H9 (cell line): ENCODE measurements at regions not wholly inside any gene's neighbourhood (a gene's known extent, or its start where the extent isn't known, plus 50 kb on each side); places are given as distances from the start of the nearest gene placed in this dataset.

ENCODE experiments used
- DNase-seq: peaks from one replicate; pipeline ENCODE4 v3.0.0-alpha.2; 2017
- H2AFZ ChIP-seq: one replicate; pipeline ENCODE4 v1.6.1; 2013; ENCODE audit warnings: mild to moderate bottlenecking, low read length, control low read depth, moderate library complexity
- H2AK5ac ChIP-seq: 2 replicates; pipeline ENCODE4 v1.6.1; 2013; ENCODE audit warnings: low read length, control low read depth, mixed read lengths; ENCODE audit not compliant: insufficient read length
- H2BK120ac ChIP-seq: one replicate; pipeline ENCODE4 v1.6.1; 2013; ENCODE audit warnings: low read depth, mild to moderate bottlenecking, low read length, control low read depth, inconsistent platforms; ENCODE audit not compliant: poor library complexity, severe bottlenecking
- H2BK12ac ChIP-seq: 2 replicates; pipeline ENCODE4 v1.6.1; 2013; ENCODE audit warnings: low read length, control low read depth, mixed read lengths, low read depth; ENCODE audit not compliant: insufficient read length
- H2BK15ac ChIP-seq: 2 replicates; pipeline ENCODE4 v1.6.1; 2013; ENCODE audit warnings: low read depth, low read length, control low read depth
- H2BK20ac ChIP-seq: one replicate; pipeline ENCODE4 v1.6.1; 2013; ENCODE audit warnings: low read depth, mild to moderate bottlenecking, low read length, control low read depth, inconsistent platforms; ENCODE audit not compliant: poor library complexity, severe bottlenecking
- H2BK5ac ChIP-seq: 2 replicates; pipeline ENCODE4 v1.6.1; 2013; ENCODE audit warnings: low read length, control low read depth, mixed read lengths; ENCODE audit not compliant: insufficient read length
- H3K14ac ChIP-seq: 2 replicates; pipeline ENCODE4 v1.6.1; 2013; ENCODE audit warnings: low read length, control low read depth; ENCODE audit not compliant: insufficient read depth
- H3K18ac ChIP-seq: 2 replicates; pipeline ENCODE4 v1.6.1; 2013; ENCODE audit warnings: low read depth, mild to moderate bottlenecking, mixed read lengths, low read length, control low read depth; ENCODE audit not compliant: insufficient read length
- H3K23ac ChIP-seq: 2 replicates; pipeline ENCODE4 v1.6.1; 2013; ENCODE audit warnings: low read length, control low read depth, mixed read lengths, low read depth; ENCODE audit not compliant: insufficient read length
- H3K23me2 ChIP-seq: 2 replicates; pipeline ENCODE4 v1.6.1; 2013; ENCODE audit warnings: low read depth, mild to moderate bottlenecking, mixed read lengths, low read length, control low read depth; ENCODE audit not compliant: insufficient read length, poor library complexity, severe bottlenecking
- H3K27ac ChIP-seq: 2 replicates; pipeline ENCODE4 v1.5.1; 2013; ENCODE audit warnings: low read length, control low read depth, mixed read lengths, low read depth; ENCODE audit not compliant: insufficient read length
- H3K27me3 ChIP-seq: 2 replicates; pipeline ENCODE4 v1.6.1; 2013; ENCODE audit warnings: low read length, control low read depth, inconsistent platforms; ENCODE audit not compliant: insufficient read depth
- H3K4ac ChIP-seq: 2 replicates; pipeline ENCODE4 v1.6.1; 2013; ENCODE audit warnings: low read depth, mild to moderate bottlenecking, control low read depth, inconsistent platforms, low read length, moderate library complexity
- H3K4me1 ChIP-seq: 2 replicates; pipeline ENCODE4 v1.6.1; 2013; ENCODE audit warnings: low read length, control low read depth, inconsistent platforms; ENCODE audit not compliant: insufficient read depth
- H3K4me2 ChIP-seq: 2 replicates; pipeline ENCODE4 v1.6.1; 2013; ENCODE audit warnings: low read length, control low read depth, mixed read lengths; ENCODE audit not compliant: insufficient read length, insufficient read depth
- H3K56ac ChIP-seq: 2 replicates; pipeline ENCODE4 v1.6.1; 2013; ENCODE audit warnings: low read depth, mild to moderate bottlenecking, mixed read lengths, low read length, control low read depth; ENCODE audit not compliant: insufficient read length
- H3K79me1 ChIP-seq: 2 replicates; pipeline ENCODE4 v1.6.1; 2013; ENCODE audit warnings: low read depth, mild to moderate bottlenecking, moderate library complexity, low read length, control low read depth, inconsistent platforms; ENCODE audit not compliant: insufficient read depth, poor library complexity, severe bottlenecking
- H3K79me2 ChIP-seq: 2 replicates; pipeline ENCODE4 v1.6.1; 2013; ENCODE audit warnings: low read length, control low read depth, inconsistent platforms; ENCODE audit not compliant: insufficient read depth
- H3K9ac ChIP-seq: 2 replicates; pipeline ENCODE4 v1.6.1; 2013; ENCODE audit warnings: low read length, control low read depth, mixed read lengths; ENCODE audit not compliant: insufficient read length; ENCODE audit errors: extremely low read depth
- H3K9me3 ChIP-seq: one replicate; pipeline ENCODE4 v1.6.1; 2013; ENCODE audit warnings: low read depth, low read length, inconsistent platforms; ENCODE audit not compliant: control insufficient read depth
- H3T11ph ChIP-seq: one replicate; pipeline ENCODE4 v1.6.1; 2013; ENCODE audit warnings: mild to moderate bottlenecking, low read length, control low read depth, inconsistent platforms
- H4K20me1 ChIP-seq: one replicate; pipeline ENCODE4 v1.6.1; 2013; ENCODE audit not compliant: control insufficient read depth, insufficient read length, insufficient read depth
- H4K5ac ChIP-seq: 2 replicates; pipeline ENCODE4 v1.6.1; 2013; ENCODE audit warnings: low read depth, mild to moderate bottlenecking, mixed read lengths, low read length, control low read depth; ENCODE audit not compliant: insufficient read length
- H4K8ac ChIP-seq: replicated peaks from 2 replicates; pipeline ENCODE4 v1.6.1; 2013; ENCODE audit warnings: low read length, control low read depth, mixed read lengths, low read depth; ENCODE audit not compliant: insufficient read length
- H4K91ac ChIP-seq: 2 replicates; pipeline ENCODE4 v1.6.1; 2013; ENCODE audit warnings: low read depth, mild to moderate bottlenecking, moderate library complexity, mixed read lengths, low read length, control low read depth; ENCODE audit not compliant: insufficient read length
- H3K27ac Mint-ChIP-seq, 3 experiments: 2 replicates in 2 of 3; 3 replicates in 1 of 3; pipeline ENCODE4 v1.8.0; 2020 to 2021; ENCODE audit warnings: mixed read lengths in 3 of 3, mild to moderate bottlenecking in 1 of 3, moderate library complexity in 1 of 3
- H3K27me3 Mint-ChIP-seq: 2 replicates; pipeline ENCODE4 v1.8.0; 2021; ENCODE audit warnings: low read depth, mild to moderate bottlenecking, moderate library complexity, mixed read lengths
- H3K36me3 Mint-ChIP-seq, 3 experiments: 2 replicates in 2 of 3; 3 replicates in 1 of 3; pipeline ENCODE4 v1.8.0; 2020 to 2021; ENCODE audit warnings: low read depth in 3 of 3, mixed read lengths in 3 of 3; ENCODE audit not compliant: insufficient read depth in 1 of 3
- H3K4me1 Mint-ChIP-seq, 2 experiments: 2 replicates each; pipeline ENCODE4 v1.8.0; 2020; ENCODE audit warnings: mixed read lengths in 2 of 2
- H3K4me3 Mint-ChIP-seq, 2 experiments: 2 replicates in 1 of 2; 3 replicates in 1 of 2; pipeline ENCODE4 v1.8.0; 2020 to 2021; ENCODE audit warnings: mild to moderate bottlenecking in 2 of 2, mixed read lengths in 2 of 2, moderate library complexity in 1 of 2
- H3K9me3 Mint-ChIP-seq, 2 experiments: 2 replicates in 1 of 2; 3 replicates in 1 of 2; pipeline ENCODE4 v1.8.0; 2020; ENCODE audit warnings: mild to moderate bottlenecking in 2 of 2, mixed read lengths in 2 of 2, moderate library complexity in 1 of 2
- WGBS: extraction: QIAGEN DNeasy Blood & Tissue Kit; methylation state at CpG from one replicate; pipeline ENCODE4 v1.1.7; 2013; ENCODE audit warnings: missing lambda C conversion rate, low lambda C conversion rate, mixed read lengths; ENCODE audit not compliant: insufficient read length; ENCODE audit errors: extremely low coverage; 5-methylcytosine and 5-hydroxymethylcytosine counted together
- TF ChIP-seq, protein P1 (sequence below): fragments of 200-600 bp; sonication (generic); conservative IDR thresholded peaks from 3 replicates; pipeline ENCODE4 v1.8.0; 2021; ENCODE audit warnings: antibody characterized with exemption, mild to moderate bottlenecking

DNA sequence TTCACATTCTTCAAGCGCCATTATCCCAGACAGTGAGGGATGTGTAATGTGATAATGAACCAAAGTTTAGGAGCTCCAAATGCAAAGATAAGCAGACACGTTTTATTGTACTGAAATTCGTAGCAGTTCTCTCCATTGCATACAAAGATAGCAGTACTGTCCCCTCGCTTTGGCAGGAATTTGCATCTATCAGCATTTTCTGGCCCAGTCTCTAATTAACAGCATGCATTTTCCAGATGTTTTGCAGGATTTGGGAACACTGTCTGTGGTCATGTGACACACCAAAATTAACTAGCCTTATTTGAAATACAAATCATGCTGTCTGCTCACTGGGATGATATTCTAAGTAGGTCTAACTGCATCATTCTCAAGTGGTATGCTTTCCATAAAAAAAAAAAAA is 235.9 kb upstream of the TRPM3 start:
- no peaks in the 10 kb centered on the region for H3K79me1 ChIP-seq
- H4K20me1 ChIP-seq: no peaks in the 10 kb centered on the region
- DNase-seq: no peak
- peaks cover 4% of the 10 kb centered on the region; the same call in 1 of the 2 replicates for H3K4me1 ChIP-seq
- Mint-ChIP-seq H3K9me3 (no peaks in the 10 kb centered on the region), H3K27ac (no peak overlapping the region), H3K4me3 (no peak overlapping the region), H3K4me1 (peaks cover 39 to 43% of the 10 kb centered on the region in 2 experiments), H3K36me3 (no peaks in the 10 kb centered on the region), H3K27me3 (no peaks in the 10 kb centered on the region)
- H3K56ac ChIP-seq: no peak overlapping the region
- no peak overlapping the region for H3K9ac ChIP-seq
- H2AFZ ChIP-seq: no peak overlapping the region
- no peaks in the 10 kb centered on the region for H3K23me2 ChIP-seq
- no peak overlapping the region for H3K4ac ChIP-seq
- no peak overlapping the region for H3K23ac ChIP-seq
- H3K79me2 ChIP-seq: no peaks in the 10 kb centered on the region
- H4K91ac ChIP-seq: no peak overlapping the region
- H3K14ac ChIP-seq: no peak overlapping the region
- no peak overlapping the region for H3K4me2 ChIP-seq
- H3K9me3 ChIP-seq: no peaks in the 10 kb centered on the region
- H3K27me3 ChIP-seq: no peaks in the 10 kb centered on the region
- H2BK15ac ChIP-seq: no peak overlapping the region
- no peak overlapping the region for H3T11ph ChIP-seq
- no peak overlapping the region for H3K27ac ChIP-seq
- H2BK120ac ChIP-seq: no peak overlapping the region
- no peak overlapping the region for H2AK5ac ChIP-seq
- H4K8ac ChIP-seq: no peak overlapping the region
- no peak overlapping the region for H3K18ac ChIP-seq
- H2BK20ac ChIP-seq: no peak overlapping the region
- H2BK12ac ChIP-seq: no peak overlapping the region
- no peak overlapping the region for H4K5ac ChIP-seq
- no peak overlapping the region for H2BK5ac ChIP-seq
- TF ChIP-seq, protein P1, sequence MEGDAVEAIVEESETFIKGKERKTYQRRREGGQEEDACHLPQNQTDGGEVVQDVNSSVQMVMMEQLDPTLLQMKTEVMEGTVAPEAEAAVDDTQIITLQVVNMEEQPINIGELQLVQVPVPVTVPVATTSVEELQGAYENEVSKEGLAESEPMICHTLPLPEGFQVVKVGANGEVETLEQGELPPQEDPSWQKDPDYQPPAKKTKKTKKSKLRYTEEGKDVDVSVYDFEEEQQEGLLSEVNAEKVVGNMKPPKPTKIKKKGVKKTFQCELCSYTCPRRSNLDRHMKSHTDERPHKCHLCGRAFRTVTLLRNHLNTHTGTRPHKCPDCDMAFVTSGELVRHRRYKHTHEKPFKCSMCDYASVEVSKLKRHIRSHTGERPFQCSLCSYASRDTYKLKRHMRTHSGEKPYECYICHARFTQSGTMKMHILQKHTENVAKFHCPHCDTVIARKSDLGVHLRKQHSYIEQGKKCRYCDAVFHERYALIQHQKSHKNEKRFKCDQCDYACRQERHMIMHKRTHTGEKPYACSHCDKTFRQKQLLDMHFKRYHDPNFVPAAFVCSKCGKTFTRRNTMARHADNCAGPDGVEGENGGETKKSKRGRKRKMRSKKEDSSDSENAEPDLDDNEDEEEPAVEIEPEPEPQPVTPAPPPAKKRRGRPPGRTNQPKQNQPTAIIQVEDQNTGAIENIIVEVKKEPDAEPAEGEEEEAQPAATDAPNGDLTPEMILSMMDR: no peak
- WGBS: no CpG with 5 or more reads among the region's 4 CpGs
